ENCODE measurements at regions not wholly inside any gene's neighbourhood (a gene's known extent, or its start where the extent isn't known, plus 50 kb on each side); places are given as distances from the start of the nearest gene placed in this dataset.
"Not testable (repeated sequence)": the region's sequence is repeated elsewhere in the genome, so short reads cannot be mapped to it uniquely, and the experiment has no call there.

GRCh38 chr3:187856555-187856954 is 111.3 kb upstream of the BCL6 start:
- DNase-seq = no peak

GRCh38 chr3:187858041-187858440 is 112.8 kb upstream of the BCL6 start:
- no peak for DNase-seq

GRCh38 chr3:187858711-187859110 is 113.4 kb upstream of the BCL6 start:
- no peak for DNase-seq

GRCh38 chr3:187862701-187863277 is 117.5 kb upstream of the BCL6 start:
- DNase-seq = not testable (repeated sequence)

GRCh38 chr3:187870360-187871203 is 125.3 kb upstream of the BCL6 start:
- DNase-seq = no peak

- DNase-seq = no peak
Measured at GRCh38 chr3:187871204-187871591, 125.9 kb upstream of the BCL6 start.

- DNase-seq = no peak
Measured at GRCh38 chr3:187871848-187872247, 126.6 kb upstream of the BCL6 start.

- no peak for DNase-seq
Measured at GRCh38 chr3:187873843-187874242, 128.6 kb upstream of the BCL6 start.

- no peak for DNase-seq
Measured at GRCh38 chr3:187875863-187876262, 130.6 kb upstream of the BCL6 start.

GRCh38 chr3:187878772-187879518 is 133.7 kb upstream of the BCL6 start:
- no peak for DNase-seq

- DNase-seq = no peak
Measured at GRCh38 chr3:187880441-187880840, 135.2 kb upstream of the BCL6 start.

- no peak for DNase-seq
Measured at GRCh38 chr3:187880851-187881250, 135.6 kb upstream of the BCL6 start.

GRCh38 chr3:187888701-187889100 is 143.4 kb upstream of the BCL6 start:
- no peak for DNase-seq

GRCh38 chr3:187889106-187889505 is 143.8 kb upstream of the BCL6 start:
- DNase-seq = no peak

GRCh38 chr3:187889601-187890404 is 144.5 kb upstream of the BCL6 start:
- no peak for DNase-seq

- not testable (repeated sequence) for DNase-seq
Measured at GRCh38 chr3:187890405-187890752, 145.1 kb upstream of the BCL6 start.

- no peak for DNase-seq
Measured at GRCh38 chr3:187896646-187897045, 151.4 kb upstream of the BCL6 start.

- no peak for DNase-seq
Measured at GRCh38 chr3:187899246-187899645, 154.0 kb upstream of the BCL6 start.

- DNase-seq = no peak
Measured at GRCh38 chr3:187900993-187901755, 155.9 kb upstream of the BCL6 start.

- no peak for DNase-seq
Measured at GRCh38 chr3:187902041-187902471, 156.8 kb upstream of the BCL6 start.

GRCh38 chr3:187902936-187903335 is 157.7 kb upstream of the BCL6 start:
- no peak for DNase-seq

- DNase-seq = no peak
Measured at GRCh38 chr3:187903697-187904096, 158.4 kb upstream of the BCL6 start.

Measured in activated T-cell treated with anti-CD3 and anti-CD28 coated beads for 4 hours (primary cell).